ENCODE measurements at regions not wholly inside any gene's neighbourhood (a gene's known extent, or its start where the extent isn't known, plus 50 kb on each side); places are given as distances from the start of the nearest gene placed in this dataset.

DNA sequence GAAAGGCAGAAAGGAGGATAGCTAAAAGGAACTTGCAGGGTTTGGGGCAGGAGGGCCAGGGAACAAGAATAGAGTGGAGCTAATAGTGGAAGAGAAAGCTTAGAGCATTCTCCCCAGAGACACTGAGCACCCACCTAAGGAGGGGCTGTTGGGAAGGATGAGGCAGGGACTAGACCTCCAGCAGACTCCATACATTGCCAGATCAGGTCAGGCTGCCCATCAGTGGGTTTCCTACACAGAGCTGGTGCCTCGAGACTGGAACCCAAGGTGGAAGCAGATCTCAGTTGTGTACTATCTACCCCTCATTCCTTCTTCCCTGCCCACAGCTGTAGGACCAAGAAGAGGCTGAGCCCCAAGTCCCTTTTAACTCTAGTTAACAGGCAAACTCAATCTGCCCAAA is 148.5 kb downstream of the ZFP36L2 start:
- Mint-ChIP-seq H3K4me3 (ENCODE audit: low read depth, unreplicated experiment) (no peak overlapping the region), H3K36me3 (ENCODE audit: insufficient read depth, unreplicated experiment) (peaks cover 6% of the 10 kb centered on the region), H3K27me3 (ENCODE audit: unreplicated experiment) (no peaks in the 10 kb centered on the region), H3K9me3 (ENCODE audit: low read depth, unreplicated experiment) (no peaks in the 10 kb centered on the region), H3K4me1 (ENCODE audit: low read depth, unreplicated experiment) (peaks cover 57% of the 10 kb centered on the region), H3K27ac (ENCODE audit: unreplicated experiment) (no peak overlapping the region)
- no TSS peak for BruUV-seq (replicated peaks)
- CTCF ChIA-PET: no interaction called here
- TF ChIP-seq, protein P1, sequence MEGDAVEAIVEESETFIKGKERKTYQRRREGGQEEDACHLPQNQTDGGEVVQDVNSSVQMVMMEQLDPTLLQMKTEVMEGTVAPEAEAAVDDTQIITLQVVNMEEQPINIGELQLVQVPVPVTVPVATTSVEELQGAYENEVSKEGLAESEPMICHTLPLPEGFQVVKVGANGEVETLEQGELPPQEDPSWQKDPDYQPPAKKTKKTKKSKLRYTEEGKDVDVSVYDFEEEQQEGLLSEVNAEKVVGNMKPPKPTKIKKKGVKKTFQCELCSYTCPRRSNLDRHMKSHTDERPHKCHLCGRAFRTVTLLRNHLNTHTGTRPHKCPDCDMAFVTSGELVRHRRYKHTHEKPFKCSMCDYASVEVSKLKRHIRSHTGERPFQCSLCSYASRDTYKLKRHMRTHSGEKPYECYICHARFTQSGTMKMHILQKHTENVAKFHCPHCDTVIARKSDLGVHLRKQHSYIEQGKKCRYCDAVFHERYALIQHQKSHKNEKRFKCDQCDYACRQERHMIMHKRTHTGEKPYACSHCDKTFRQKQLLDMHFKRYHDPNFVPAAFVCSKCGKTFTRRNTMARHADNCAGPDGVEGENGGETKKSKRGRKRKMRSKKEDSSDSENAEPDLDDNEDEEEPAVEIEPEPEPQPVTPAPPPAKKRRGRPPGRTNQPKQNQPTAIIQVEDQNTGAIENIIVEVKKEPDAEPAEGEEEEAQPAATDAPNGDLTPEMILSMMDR (IDR thresholded peaks at IDR 0.05; ENCODE audit: unreplicated experiment): no peak
- intact Hi-C loops (cut with micrococcal nuclease; ENCODE audit: unreplicated experiment): no loop called here
- DNase-seq: no peak

GRCh38 chr2:43076676-43077075 is 149.7 kb downstream of the ZFP36L2 start:
- no TSS peak for BruUV-seq (replicated peaks)

DNA sequence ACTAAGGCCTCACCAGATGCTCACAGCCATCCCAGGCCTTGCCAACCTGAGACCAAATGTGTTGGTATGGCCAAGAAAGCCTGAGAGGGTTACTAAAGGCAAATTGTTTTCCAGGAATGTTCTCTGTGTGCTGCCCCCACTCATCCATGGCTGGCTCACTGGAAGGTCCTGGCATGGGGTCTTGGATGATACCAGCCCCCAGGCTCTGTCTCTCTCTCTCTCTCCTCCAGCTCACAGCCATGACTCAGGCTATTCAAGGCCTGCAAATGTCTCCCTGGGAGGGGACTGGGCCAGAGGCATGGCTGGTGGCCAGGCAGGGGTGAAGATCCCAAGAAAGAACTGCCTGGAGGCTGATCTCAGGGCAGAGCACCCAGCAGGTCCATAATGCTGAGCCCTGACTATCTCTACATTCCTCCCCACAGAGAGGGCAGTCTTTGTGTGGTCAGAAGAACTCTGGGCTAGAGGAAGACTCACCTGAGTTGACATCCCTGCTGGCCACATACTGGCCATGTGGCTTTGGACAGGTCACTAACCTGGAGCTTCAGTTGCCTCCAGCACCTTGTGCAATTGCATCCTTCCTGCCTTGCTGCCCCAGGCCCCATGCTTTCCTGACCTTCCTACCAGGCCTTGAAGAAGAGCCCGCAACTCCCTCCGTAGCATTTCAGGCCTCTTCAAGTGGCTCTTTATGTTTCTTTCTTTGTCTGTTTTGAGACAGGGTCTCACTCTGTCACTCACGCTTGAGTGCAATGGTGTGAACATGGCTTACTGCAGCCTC is 150.4 kb downstream of the ZFP36L2 start:
- no peaks in the 10 kb centered on the region for H3K9me3 Mint-ChIP-seq (ENCODE audit: low read depth, unreplicated experiment)
- H3K4me1 Mint-ChIP-seq (ENCODE audit: low read depth, unreplicated experiment): peaks cover 42% of the 10 kb centered on the region
- H3K27me3 Mint-ChIP-seq (ENCODE audit: unreplicated experiment): no peaks in the 10 kb centered on the region
- no peak for DNase-seq
- peaks cover 6% of the 10 kb centered on the region for H3K36me3 Mint-ChIP-seq (ENCODE audit: insufficient read depth, unreplicated experiment)
- TF ChIP-seq, protein P1 (IDR thresholded peaks at IDR 0.05; ENCODE audit: unreplicated experiment): no peak
- H3K4me3 Mint-ChIP-seq (ENCODE audit: low read depth, unreplicated experiment): no peak overlapping the region
- peak overlapping the region; percentile 95 for H3K27ac Mint-ChIP-seq (ENCODE audit: unreplicated experiment)
- no TSS peak for BruUV-seq (replicated peaks)
- intact Hi-C loops (cut with micrococcal nuclease; ENCODE audit: unreplicated experiment): no loop called here
- CTCF ChIA-PET: no interaction called here

More at GRCh38 chr2:43076676-43077075, 149.7 kb downstream of the ZFP36L2 start:
- H3K4me1 Mint-ChIP-seq (ENCODE audit: low read depth, unreplicated experiment): peaks cover 45% of the 10 kb centered on the region
- no peak overlapping the region for H3K4me3 Mint-ChIP-seq (ENCODE audit: low read depth, unreplicated experiment)
- DNase-seq: no peak
- peak overlapping the region; percentile 95 for H3K27ac Mint-ChIP-seq (ENCODE audit: unreplicated experiment)
- H3K27me3 Mint-ChIP-seq (ENCODE audit: unreplicated experiment): no peaks in the 10 kb centered on the region
- TF ChIP-seq, protein P1 (IDR thresholded peaks at IDR 0.05; ENCODE audit: unreplicated experiment): no peak
- no peaks in the 10 kb centered on the region for H3K9me3 Mint-ChIP-seq (ENCODE audit: low read depth, unreplicated experiment)
- CTCF ChIA-PET: no interaction called here
- intact Hi-C loops (cut with micrococcal nuclease; ENCODE audit: unreplicated experiment): no loop called here
- peaks cover 6% of the 10 kb centered on the region for H3K36me3 Mint-ChIP-seq (ENCODE audit: insufficient read depth, unreplicated experiment)

DNA sequence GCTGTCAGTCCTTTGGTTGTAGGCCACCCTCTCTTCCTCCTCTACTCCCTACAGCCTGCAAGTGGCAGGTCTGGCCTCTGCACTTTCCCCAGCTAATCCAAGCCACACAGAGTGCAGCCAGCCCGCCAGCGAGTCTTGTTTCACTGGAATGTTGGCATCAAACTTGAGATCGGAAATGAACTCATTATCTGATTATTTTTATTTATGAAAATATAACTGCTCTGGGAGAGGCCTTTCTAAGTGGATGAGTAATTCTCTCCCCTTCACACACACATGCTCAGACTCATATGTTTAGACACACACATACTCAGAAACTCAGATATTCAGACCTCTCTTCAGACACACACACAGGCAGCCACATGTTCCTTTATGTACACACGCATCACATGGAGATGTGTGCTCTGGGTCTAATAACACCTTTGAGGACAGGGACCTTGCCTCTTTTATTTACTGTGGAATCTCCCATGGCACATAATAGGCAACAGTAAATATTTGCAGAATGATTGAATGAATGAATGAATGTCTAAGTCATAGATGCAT is 151.3 kb downstream of the ZFP36L2 start:
- intact Hi-C loops (cut with micrococcal nuclease; ENCODE audit: unreplicated experiment): no loop called here
- Mint-ChIP-seq H3K36me3 (ENCODE audit: insufficient read depth, unreplicated experiment) (peaks cover 6% of the 10 kb centered on the region), H3K9me3 (ENCODE audit: low read depth, unreplicated experiment) (no peaks in the 10 kb centered on the region), H3K4me3 (ENCODE audit: low read depth, unreplicated experiment) (no peak overlapping the region), H3K4me1 (ENCODE audit: low read depth, unreplicated experiment) (peaks cover 50% of the 10 kb centered on the region), H3K27me3 (ENCODE audit: unreplicated experiment) (no peaks in the 10 kb centered on the region), H3K27ac (ENCODE audit: unreplicated experiment) (peak overlapping the region; percentile 95)
- CTCF ChIA-PET: no interaction called here
- TF ChIP-seq, protein P1 (IDR thresholded peaks at IDR 0.05; ENCODE audit: unreplicated experiment): no peak
- no TSS peak for BruUV-seq (replicated peaks)
- DNase-seq: peak; percentile 72

All from Calu3 (cell line).